NCI-H2107 treated with DMSO at 0.1 percent for 48 hours (cell line): ENCODE measurements at regions not wholly inside any gene's neighbourhood (a gene's known extent, or its start where the extent isn't known, plus 50 kb on each side); places are given as distances from the start of the nearest gene placed in this dataset.
A peak's percentile ranks its signal among the peaks of the same experiment; 100 is the strongest.
"Not testable (repeated sequence)": the region's sequence is repeated elsewhere in the genome, so short reads cannot be mapped to it uniquely, and the experiment has no call there.

ENCODE experiments used
- DNase-seq: peaks from one replicate; lab custom pipeline; 2025; ENCODE audit not compliant: unreplicated experiment; lab: John Stamatoyannopoulos, UW

DNA sequence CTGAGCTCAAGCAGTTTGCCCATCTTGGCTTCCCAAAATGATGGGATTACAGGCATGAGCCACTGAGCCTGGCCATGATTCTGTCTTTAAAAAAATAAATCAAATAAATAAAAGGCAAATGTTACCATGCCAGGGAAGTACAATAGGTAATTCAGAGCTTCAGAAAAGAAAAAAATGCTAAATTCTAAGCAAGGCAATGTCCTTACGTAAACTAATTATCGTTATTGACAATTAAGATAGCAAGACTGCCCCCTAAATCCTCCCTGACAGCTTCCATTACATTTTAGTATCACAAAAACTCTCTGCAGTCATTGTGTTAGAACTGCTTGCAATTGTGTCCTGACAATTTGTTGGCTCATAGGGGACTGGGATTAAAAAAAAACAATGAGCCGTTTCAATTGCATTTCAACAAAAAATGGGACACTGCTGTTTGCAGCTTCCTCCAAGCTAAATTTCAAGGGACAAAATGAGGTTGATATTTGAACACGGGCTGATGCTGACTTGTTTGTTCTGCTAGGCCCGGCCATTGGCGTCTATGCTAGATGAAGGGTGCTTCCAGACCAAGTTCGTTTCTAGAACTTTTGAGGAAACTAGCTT is 88.9 kb downstream of the MOGAT1 start:
- DNase-seq: no peak

DNA sequence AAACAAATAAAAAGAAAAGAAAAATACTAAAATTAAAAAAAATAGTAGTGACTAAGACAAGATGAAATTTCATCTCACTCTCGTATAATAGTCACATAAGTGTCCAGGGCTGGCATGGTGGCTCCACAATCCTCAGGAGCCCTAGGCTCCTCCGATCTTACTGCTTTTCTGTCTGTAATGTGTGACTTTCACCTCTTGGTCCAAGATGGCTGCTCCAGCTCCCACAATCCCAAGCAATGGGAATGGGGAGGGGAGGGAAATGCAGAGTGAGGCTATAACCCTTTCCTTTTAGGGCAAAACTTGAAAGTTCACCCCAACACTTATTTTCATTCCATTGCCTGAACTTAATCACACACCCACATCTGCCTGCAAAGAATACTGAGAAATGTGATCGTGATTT is 90.4 kb downstream of the MOGAT1 start:
- no peak for DNase-seq

DNA sequence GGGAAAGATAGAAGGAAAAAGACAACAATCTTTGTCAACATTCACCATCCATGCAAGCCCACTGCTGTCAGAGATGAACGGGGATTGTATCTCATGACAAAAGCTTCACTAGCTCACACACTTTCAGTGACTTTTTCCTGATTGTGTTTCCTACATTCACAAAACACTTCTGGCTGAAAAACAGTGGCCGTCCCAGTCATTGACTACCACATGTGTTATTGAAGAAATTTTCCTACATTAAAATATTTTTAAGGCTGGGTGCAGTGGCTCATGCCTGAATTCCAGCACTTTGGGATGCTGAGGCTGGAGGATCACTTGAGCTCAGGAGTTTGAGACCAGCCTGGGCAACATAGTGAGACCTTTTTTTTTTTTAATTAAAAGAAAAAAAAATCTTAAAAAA is 90.9 kb downstream of the MOGAT1 start:
- no peak for DNase-seq

DNA sequence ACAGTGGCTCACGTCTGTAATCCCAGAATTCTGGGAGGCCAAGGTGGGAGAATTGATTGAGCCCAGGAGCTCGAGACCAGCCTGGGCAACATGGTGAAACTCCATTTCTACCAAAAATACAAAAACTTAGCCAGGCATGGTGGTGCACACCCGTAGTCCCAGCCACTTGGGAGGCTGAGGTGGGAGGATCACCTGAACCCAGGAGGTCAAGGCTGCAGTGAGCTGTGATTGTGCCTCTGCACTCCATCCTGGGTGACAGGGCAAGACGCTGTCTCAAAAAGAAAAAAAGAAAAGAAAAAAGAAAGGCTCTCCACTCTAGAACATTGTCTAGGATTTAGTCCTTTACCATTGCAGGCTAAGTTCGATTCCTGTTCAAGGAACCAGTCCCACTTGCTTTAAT is 94.4 kb downstream of the MOGAT1 start:
- not testable (repeated sequence) for DNase-seq

DNA sequence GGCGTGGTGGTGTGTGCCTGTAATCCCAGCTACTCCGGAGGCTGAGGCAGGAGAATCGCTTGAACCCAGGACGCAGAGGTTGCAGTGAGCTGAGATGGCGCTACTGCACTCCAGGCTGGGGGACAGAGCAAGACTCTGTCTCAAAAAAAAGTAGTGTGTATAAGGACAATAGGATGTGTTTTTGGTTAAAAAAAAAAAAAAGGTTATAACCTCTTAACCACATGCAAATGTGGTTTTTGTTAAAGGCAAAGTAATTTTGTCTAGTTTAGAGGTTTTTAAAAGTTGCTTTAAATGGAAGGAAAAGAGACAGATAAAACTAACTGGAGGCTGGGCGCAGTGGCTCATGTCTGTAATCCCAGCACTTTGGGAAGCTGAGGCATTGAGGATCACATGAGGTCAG is 92.8 kb upstream of the ACSL3 start:
- not testable (repeated sequence) for DNase-seq

DNA sequence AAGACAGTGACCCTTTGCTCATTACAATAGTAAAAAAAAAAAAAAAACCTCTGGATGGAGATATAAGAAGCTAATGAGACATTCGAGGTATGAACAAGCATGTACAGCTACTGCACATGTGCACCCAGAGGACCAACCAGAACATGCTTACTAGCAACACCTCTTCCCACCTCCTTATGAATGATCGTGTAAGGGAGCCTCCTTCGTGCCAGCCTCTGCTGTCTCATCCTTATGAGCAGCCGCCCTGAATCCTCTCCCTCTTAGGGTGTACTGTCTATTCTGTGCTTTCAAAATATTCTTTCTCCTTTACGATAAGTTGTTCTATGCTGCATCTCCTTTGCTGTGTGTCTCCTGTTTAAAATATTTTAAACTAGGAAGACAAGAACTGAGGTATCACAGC is 91.4 kb upstream of the ACSL3 start:
- DNase-seq: no peak

DNA sequence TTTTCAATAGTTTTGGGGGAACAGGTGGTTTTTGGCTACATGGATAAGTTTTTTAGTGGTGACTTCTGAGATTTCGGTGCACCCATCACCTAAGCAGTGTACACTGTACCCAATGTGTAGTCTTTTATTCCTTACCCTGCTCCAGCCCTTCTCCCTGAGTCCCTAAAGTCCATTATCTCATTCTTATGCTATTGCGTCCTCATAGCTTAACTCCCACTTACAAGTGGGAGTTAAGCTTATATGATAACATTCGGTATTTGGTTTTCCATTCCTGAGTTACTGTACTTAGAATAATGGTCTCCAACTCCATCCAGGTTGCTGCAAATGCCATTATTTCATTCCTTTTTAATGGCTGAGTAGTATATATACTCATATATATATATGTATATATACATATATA is 90.9 kb upstream of the ACSL3 start:
- no peak for DNase-seq

DNA sequence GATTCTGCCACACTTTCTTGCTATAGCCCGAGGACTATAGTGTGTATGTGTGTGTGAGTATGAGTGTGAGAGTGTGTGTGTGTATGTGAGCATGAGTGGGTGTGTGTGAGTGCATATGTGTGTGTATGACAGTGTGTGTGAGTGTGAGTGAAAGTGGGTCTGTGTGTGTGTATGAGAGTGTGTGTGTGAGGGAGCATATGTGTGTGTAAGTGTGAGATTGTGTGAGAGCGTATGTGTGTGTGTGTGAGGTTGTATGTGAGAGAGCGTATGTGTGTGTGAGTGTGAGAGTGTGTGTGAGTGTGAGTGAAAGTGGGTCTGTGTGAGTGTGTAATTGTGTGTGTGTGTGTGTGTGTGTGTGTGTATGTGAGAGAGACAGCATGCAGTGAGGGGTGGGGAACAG is 89.0 kb upstream of the ACSL3 start:
- DNase-seq: no peak

DNA sequence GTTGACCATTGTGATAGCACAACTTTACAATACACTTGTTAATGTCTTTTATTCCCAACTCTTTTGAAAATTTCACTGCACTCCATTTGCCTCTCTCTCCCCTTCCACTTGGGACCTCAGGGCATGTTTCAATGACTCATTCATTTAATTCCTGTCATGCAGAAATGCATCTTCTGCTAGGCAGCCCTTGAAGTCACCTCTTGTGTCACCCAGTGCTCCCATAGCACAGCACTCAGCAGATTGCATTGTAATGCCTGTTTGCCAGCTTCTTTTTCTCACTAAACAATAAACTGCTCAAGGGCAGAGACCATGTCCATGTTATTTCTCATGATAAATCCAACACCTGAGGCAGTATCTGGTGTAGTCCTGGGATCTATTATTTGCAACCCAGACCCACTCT is 85.9 kb upstream of the ACSL3 start:
- no peak for DNase-seq

DNA sequence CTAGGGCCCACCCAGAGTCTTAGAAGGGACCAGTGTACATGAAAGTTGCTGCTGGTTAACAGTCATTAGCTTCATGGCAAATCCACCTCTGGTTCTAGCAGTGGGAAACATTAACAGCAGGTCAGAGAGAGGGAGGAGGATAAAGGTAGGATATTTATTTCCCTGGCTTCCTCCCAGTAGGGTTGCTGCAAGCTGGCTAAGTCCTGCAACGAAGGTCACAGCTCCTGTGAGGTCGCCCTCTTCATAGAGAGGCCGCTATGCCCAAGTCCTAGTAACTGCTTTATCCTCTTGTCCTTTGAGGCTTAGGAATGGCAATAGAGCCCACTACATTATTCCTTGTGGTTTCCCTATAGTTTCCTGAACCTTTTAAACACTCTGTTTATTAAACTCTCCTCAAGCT is 84.0 kb upstream of the ACSL3 start:
- peak; percentile 51 for DNase-seq

DNA sequence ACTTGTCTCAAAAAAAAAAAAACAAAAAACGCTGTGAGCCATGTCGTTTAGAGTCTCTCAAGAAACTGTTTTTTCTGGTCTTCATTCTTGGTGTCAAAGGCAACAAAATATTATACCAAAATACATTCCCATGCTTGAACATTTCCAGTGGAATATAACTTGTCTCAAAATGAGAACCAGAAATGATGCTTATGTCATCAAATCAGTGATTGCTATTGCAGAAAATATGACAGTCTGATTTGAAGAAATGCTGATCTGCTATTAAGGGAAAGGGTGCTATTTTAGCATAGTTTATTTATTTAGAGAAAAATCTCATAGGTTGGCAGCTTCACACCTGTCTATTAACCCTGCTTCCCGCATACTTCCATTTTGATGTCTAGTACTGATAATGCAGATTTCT is 82.4 kb upstream of the ACSL3 start:
- DNase-seq: no peak

DNA sequence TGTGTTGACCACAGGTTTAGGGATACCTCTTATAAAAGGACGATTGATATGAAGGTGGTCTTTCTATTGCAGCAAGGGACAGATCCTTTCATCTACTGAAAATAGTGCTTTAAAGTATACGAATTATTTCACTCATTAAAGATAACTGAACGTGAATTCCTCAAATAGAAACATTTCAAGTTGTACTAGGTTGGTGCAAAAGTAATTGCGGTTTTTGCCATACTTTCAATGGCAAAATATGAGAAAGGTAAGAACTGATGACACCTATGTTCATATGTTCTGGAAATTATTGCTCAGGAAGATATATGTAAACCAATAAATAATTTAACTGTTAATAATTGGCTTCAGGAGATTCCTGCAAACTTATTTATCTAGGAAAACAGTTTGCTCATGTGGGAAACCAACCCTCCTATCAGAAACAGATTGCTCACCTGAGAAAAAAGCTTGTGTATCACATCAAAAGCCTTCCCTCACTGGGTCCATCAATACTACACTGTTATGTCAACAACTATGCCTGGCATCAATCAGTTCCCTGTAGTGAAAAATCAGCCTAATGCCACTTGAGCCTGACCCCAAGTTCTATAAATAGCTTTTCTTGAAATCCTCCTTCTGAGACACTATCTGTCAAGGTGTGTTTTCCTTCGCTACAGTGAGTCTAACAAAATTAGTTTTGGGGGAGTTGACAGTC is 81.5 kb upstream of the ACSL3 start:
- no peak for DNase-seq

DNA sequence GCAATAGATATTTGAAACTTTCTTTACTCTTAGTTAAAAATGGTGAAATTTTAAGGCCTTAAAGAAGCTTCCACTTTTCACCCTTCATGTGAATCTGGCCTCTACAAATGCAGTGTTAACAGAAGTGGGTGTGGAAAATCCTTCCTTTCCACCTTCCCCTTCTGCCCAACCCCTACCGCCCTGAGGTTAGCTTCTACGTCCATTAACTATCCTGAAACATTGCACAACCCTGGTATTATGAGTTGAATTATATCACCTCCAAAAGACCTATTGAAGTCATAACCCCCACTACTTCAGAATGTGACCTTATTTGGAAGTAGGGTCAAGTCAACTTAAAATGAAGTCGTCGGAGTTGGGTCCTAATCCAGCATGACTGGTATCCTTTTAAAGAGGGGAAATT is 80.8 kb upstream of the ACSL3 start:
- no peak for DNase-seq

DNA sequence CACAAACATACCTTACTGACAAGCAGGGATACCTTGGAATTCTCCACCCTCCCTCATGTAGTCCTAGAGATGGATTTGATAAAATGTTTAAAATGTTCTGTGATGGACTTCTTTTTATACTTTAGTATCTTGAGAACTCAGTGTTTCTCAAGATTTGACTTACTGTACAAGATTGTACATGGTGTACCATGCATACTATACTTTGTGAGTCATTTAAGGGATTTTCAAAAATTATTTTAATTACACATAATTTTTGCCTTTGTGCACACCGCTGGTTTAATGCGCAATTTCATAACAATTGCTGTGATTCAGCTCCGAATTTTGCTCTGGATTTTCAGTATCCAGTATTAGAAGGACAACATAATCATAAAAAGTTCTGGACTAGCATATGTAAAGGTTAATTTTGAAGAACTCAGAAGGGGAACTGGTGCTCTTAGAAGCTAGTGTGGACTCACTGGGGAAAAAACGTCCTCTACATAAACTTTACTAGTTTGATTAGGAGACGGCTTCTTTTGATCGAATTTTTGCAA is 78.6 kb upstream of the ACSL3 start:
- no peak for DNase-seq

DNA sequence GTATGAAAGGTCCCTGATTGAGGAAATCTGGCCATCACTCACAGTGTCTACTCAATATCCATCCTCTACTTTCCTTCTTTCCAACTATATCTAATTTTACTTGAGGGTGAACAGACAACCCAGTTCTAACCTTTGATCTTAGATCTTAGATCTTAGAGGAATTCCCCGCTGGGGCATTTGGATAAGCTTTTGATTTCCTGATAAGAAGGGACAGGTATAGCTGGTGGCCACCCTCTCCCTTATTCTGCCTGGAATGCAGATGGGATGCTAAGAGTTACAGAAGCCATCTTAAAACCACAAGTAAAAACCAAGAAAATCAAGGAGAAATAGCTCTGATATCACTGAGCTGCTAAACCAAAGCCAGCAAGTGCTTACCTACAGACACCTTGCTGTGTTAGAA is 77.2 kb upstream of the ACSL3 start:
- no peak for DNase-seq

DNA sequence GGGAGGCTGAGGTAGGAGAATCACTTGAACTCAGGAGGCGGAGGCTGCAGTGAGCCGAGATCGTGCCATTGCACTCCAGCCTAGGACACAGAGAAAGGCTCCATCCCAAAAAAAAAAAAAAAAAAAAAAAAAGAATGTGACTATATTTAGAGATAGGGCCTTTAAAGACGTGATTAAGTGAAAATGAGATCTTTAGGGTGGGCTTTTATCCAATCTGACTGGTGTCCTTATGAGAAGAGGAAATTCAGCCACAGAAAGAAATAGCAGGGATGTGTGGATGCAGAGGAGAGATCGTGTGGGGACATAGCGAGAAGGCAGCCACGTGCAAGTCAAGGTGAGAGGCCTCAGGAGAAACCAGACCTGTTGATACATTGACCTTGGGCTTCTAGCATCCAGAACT is 69.9 kb upstream of the ACSL3 start:
- DNase-seq: no peak

DNA sequence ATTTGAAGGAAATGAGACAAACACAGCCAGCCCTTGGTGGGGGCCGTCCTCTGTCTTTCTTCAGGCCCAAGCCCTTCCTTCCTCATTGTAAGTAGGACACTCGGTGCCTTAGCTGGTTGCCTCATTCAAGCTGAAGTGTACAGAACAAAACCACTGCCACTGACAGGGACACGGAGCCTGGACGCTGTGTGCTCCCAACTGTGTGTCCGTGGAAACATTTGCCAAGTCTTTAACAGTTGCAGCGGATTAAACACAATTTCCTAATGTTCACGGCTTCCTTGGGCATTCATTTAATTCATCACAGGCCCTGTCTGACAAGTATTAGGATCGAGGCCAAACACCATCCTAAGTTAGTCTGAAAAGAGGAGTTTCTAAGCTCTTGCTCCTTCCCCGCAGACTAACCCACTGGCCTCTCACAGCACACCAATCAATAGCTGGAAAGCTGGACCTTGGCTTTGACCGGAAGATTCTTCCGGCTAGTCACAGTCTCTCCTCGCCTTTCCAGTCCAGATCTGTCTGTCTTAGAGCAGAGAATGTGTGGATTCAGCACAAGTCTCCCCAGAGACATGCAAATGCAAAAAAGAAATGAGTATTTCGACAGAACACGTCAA is 68.7 kb upstream of the ACSL3 start:
- no peak for DNase-seq

DNA sequence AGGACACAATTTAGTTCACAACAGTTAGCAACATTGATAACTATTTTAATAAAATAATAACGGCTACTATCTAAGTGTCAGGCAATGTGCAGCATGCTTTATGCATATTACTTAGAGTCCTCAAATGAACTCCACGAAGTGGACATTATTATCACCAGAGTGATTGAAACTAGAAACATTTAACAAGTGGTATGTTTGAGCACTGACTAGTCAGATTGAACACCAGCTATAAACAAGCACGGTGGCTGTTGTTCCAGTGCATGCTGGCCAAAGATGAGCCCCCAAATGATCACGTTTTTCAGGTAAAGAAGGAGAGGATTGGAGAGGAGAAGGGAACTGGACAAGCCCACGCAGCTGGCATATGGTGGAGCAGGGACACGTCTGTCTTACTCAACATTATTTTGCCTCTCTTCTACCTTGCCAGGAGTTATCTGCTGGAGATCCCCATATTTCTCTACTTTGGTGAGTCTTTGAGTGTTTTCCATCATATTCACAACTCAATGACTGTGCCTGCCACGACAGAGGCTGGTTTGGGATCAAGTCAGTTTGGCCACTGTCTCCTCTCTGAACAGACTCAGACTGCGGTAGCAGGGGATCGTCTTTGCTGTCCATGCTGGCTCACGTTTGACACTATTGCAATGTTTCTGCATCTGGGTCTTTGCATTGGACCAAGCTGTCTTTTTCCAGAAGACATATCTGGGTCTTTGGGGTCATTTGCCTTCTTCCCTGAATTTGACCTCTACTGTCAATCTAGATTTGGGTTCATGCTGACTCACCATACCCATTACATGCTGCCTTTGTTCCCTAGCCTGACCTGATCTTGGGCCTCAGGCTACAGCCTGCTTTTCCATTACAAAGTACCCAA is 66.0 kb upstream of the ACSL3 start:
- no peak for DNase-seq

DNA sequence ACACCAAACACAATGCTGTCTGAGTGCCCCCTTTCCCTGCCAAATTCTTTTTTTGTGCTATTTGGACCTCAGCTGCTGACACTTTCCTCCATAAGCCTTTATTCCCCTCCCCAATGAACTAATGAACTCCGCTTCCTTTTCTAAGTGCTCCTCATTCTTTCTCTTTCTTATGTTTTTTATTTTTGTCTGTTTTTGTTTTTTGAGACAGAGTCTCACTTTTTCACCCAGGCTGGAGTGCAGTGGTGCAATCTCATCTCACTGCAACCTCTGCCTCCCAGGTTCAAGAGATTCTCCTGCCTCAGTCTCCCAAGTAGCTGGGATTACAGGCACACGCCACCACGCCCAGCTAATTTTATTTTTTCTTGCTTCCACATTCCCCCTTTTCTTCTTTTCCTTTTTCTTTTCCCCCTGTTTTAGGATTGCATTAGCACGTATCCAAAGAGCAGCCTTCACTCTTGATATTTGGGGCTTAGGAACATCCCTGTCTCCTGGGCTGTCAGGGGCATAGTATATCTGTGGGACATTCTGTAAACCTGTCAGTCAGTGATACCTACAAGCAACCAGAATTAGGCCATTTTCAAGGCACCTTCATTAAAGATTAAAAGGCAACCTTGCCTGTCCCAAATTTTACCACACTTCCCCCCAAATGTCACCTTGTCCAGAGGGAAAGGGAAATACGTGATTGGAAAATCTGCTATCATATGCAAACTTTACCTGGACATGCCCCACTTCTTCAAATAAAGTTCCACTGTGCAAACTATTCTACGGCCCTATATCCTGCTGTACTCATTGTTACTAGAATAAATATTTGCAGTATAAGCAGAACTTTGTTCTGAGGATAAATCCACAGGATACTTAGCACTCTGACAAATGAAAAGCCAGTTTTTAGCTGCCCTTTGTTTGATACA is 65.1 kb upstream of the ACSL3 start:
- DNase-seq: no peak

DNA sequence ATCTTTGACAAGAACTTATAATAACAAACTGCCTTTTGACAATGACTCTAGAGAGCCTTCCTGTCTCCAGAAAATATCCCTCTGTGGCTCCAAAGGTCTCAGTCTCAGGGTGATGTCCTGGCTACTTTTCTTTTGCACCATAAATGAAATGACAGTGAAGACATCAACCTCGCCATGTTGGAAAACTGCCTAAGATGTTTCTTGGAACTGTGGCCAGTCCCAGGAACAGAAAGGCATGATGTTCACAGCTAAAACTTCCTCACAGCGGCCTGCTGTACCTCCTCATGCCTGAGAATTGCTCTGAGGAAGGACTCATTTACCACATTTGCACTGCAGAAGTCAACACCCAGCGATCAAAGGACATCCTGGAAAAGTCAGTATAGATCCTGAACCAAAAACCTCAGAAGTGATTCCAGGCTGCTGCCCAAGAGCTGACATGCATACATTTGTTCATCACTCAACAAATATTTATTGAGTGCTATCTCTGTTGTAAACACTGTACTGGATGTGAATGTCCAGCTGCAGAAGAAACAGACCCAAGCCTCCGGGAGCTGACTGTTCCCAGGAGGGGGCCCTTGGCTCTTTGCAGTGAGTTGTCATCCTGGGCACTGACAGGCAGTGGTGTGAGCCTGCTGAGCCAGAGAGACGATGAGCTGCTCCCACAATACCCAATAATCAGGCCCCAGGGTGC is 64.3 kb upstream of the ACSL3 start:
- DNase-seq: peak; percentile 24
